Colon (tissue), 2 donors: ENCODE measurements at regions not wholly inside any gene's neighbourhood (a gene's known extent, or its start where the extent isn't known, plus 50 kb on each side); places are given as distances from the start of the nearest gene placed in this dataset.
"Not testable (repeated sequence)": the region's sequence is repeated elsewhere in the genome, so short reads cannot be mapped to it uniquely, and the experiment has no call there.

Experiments used
- FAIRE-seq: peaks from 2 replicates; lab custom pipeline; 2012; peaks lifted over from hg19 to GRCh38; lab: Jason Lieb, UNC
- donor health status: control.
- donor health status: control.

- no peak for FAIRE-seq
Measured at GRCh38 chr4:38519666-38520065, 144.3 kb upstream of the KLF3 start.

GRCh38 chr4:38523054-38523453, 140.9 kb upstream of the KLF3 start:
- FAIRE-seq: no peak

- no peak for FAIRE-seq
Measured at GRCh38 chr4:38523524-38524448, 140.2 kb upstream of the KLF3 start.

- FAIRE-seq: no peak
Measured at GRCh38 chr4:38526412-38526811, 137.6 kb upstream of the KLF3 start.

- no peak for FAIRE-seq
Measured at GRCh38 chr4:38529189-38530115, 134.5 kb upstream of the KLF3 start.

GRCh38 chr4:38530486-38530885, 133.5 kb upstream of the KLF3 start:
- FAIRE-seq: no peak

GRCh38 chr4:38531141-38531727, 132.8 kb upstream of the KLF3 start:
- no peak for FAIRE-seq

GRCh38 chr4:38532908-38533499, 131.0 kb upstream of the KLF3 start:
- no peak for FAIRE-seq

- FAIRE-seq: no peak
Measured at GRCh38 chr4:38534344-38535045, 129.5 kb upstream of the KLF3 start.

- FAIRE-seq: not testable (repeated sequence)
Measured at GRCh38 chr4:38535071-38535470, 128.9 kb upstream of the KLF3 start.

- no peak for FAIRE-seq
Measured at GRCh38 chr4:38535717-38536116, 128.3 kb upstream of the KLF3 start.

GRCh38 chr4:38536716-38537115, 127.3 kb upstream of the KLF3 start:
- no peak for FAIRE-seq

- no peak for FAIRE-seq
Measured at GRCh38 chr4:38537666-38538065, 126.3 kb upstream of the KLF3 start.

- no peak for FAIRE-seq
Measured at GRCh38 chr4:38538517-38538916, 125.5 kb upstream of the KLF3 start.

GRCh38 chr4:38539501-38539900, 124.5 kb upstream of the KLF3 start:
- no peak for FAIRE-seq

GRCh38 chr4:38547052-38547451, 116.9 kb upstream of the KLF3 start:
- FAIRE-seq: no peak

GRCh38 chr4:38548256-38548655, 115.7 kb upstream of the KLF3 start:
- FAIRE-seq: peak; percentile 69

- FAIRE-seq: no peak
Measured at GRCh38 chr4:38559374-38559773, 104.6 kb upstream of the KLF3 start.

- FAIRE-seq: no peak
Measured at GRCh38 chr4:38560340-38560739, 103.7 kb upstream of the KLF3 start.

GRCh38 chr4:38560768-38561558, 103.0 kb upstream of the KLF3 start:
- no peak for FAIRE-seq

- no peak for FAIRE-seq
Measured at GRCh38 chr4:38562751-38563198, 101.2 kb upstream of the KLF3 start.
